DMS79 treated with DMSO at 0.1 percent for 48 hours (cell line): ENCODE measurements at regions not wholly inside any gene's neighbourhood (a gene's known extent, or its start where the extent isn't known, plus 50 kb on each side); places are given as distances from the start of the nearest gene placed in this dataset.
"Not testable (repeated sequence)": the region's sequence is repeated elsewhere in the genome, so short reads cannot be mapped to it uniquely, and the experiment has no call there.

ENCODE experiments used
- DNase-seq: peaks from one replicate; lab custom pipeline; 2025; lab: John Stamatoyannopoulos, UW

GRCh38 chr18:60319129-60319528 is 53.4 kb downstream of the MC4R start:
- no peak for DNase-seq

DNA sequence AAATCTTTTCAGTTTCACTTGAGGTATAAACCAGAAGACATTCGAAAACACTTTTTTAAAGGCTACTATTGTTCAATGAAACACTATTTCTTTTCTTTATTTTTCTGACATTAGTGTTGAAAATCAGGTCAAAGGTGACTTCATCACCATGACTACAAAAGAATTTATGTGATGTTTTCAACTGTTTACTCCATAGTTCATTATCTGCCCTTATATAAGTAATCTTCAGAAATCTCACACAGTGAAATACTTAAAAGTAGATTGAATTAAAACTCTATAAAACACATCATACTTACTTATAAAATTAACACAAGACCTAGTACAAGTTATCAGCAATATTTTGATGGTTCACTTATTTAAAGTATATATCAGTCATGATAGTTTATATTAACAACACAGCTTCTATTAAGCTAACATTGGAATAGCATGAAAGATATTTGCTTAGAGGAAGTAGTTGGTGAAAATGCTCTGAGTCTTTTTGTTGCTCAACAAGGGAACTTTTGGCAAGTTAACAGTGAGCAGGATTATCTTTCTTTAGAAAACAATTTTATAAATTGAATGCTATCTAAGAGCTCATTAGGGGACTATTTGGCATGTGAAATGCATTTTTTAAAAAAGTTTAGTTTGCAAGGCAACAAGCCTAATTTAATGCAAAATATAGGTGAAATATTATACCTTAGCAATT is 60.8 kb downstream of the MC4R start:
- no peak for DNase-seq

GRCh38 chr18:60295674-60296073 is 76.9 kb downstream of the MC4R start:
- no peak for DNase-seq

- peak; percentile 2 for DNase-seq
These were observed 80.4 kb downstream of the MC4R start for GRCh38 chr18:60292186-60292585.

DNA sequence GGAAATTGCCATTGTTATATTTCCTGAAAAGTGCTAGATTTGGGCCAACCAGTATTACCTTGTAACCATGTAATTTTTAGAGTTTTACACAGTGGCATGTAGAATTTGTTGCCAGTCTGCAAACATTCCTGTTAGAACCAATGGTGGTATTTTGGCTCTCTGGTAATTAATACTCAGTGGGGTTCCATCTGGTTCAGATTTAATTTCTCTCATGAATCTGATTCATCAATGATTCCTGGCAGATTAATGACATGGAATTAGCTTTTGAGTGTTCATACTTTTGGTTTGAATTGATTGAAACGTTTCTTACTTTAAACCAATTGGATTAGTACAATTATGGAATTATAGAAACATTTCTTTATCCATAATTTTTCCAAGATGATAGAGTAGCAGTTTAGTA is 93.2 kb downstream of the MC4R start:
- no peak for DNase-seq

DNA sequence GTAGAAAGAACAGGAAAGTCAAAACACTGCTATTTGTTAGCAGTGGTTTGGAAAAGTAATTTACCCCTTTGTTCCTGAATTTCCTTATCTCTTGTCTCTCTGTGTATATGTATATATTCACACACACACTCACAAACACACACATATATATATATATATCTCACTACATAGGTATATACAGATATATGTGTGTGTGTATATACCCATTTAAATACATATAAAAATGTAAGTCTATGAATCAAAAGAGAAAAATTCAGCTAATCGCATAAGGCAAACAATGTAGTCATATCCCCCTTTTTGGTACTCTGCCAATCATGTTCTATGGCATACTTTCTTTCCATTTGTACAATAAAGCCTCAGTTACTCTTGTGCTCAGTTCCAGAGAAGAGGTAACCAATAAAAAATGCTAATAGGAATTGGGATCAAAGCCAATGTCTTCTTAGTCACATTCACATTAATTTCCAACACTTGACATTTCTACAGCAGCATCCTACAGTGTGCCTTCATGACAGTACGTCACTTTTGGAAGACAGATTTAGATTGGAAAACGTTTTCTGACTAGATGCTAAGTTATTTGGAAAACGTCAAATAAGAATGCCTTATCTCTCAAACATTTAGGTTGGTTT is 94.6 kb downstream of the MC4R start:
- DNase-seq, result no peak

GRCh38 chr18:60267391-60268058 is 105.0 kb downstream of the MC4R start:
- DNase-seq, result no peak

DNA sequence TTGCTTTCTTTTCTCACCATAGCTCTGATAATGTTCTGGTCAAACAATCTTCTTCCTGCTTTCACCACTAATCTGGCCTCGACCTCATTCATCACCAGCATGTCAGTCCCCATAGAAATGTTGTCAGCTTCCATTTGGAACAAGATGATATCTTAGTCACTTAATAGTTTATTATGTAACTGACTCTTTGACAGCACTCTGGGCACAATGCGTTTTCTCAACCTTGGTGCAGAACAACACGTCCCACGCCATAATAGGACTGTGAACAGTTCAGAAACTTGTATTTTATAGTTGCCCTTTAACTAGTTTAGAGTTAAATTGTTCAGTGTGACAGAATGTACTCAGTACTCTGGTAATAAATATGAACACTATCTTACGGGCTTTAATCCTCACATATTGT is 106.0 kb downstream of the MC4R start:
- no peak for DNase-seq

DNA sequence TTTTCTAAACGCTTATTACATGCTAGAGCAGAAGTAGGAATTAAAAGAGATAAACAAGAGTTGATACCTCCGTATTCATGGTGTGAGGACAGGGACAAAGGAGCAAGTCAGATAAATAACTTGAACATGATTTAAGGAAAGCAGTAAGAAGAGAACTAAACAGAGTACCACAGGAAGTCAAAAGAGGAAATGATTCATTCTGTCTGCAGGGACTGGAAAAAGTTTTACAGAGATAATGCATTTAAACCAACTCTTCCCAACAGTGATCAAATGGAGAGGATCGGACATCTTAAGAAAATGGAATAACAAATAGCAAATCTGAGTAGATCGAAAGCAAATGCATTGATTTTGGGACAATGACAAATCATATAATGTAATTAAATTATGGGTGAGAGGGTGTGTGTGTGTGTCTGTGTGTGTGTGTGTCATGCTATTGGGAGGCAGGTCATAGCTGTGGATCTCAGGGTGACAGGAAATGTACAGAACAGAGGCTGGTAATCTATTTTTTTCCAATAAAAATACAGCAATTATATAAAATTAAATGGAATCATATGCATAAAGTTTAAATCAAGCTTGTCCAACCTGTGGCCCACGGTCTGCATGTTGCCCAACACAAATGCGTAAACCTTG is 113.4 kb downstream of the MC4R start:
- DNase-seq, result no peak

DNA sequence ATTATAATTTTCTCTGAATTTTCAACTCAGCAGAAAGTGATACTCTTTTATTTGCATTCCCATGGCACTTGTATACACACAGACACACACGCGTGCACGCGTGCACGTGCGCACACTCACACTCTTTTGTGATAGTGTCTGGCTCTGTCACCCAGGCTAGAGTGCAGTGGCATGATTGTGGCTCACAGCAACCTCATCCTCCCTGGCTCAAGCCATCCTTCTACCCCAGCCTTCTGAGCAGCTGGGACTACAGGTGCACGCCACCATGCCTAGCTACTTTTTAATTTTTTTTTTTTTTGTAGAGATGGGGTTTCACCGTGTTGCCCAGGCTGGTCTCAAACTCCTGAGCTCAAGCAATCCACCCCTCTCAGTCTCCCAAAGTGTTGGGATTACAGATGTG is 123.2 kb downstream of the MC4R start:
- DNase-seq, result no peak

DNA sequence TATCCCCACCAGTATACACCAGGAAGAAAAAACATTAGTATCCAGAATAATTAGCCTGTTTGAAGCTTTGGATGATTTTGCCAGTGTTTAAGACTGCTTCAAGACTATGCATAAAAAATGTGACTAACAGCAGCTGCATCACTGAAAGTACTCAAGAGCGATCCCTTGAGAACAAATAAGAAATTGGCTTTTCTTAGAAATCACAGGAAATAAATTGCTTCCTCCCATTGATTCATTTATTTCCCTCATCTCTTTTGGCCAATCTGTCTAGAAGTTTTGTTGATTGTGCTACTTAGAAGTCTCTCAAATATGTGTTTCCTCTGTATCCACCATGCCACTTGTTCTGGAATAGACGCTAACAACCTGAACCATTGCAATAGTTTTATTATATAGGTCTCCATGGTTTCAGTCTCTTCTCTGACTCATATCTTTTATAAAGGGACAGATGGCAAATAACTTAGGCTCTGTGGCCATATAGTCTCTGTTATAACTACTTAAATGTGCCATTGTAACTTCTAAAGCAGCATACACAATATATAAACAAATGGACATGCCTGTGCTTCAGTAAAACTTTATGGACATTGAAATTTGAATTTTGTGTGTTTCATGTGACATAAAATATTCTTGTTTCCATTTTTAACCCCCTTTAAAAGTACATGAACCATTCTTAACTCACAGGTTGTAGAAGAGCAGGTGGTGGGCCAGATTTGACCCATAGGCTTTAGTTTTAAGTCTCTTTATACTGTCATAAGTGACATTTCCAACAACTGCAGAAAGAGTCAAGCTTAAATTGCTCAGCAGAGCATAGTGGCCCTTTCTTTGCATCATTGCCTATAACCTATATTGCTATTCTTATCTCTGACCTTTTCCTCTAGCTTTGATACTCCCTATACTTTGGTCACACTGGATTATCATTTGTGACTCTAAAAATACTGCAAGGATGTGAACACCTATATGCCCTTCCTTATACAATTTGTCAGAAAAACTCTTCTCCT is 123.9 kb downstream of the MC4R start:
- DNase-seq, result no peak

- DNase-seq, result no peak
These were observed 125.5 kb downstream of the MC4R start for GRCh38 chr18:60247103-60247502.

GRCh38 chr18:60246606-60247005 is 126.0 kb downstream of the MC4R start:
- no peak for DNase-seq

- no peak for DNase-seq
These were observed 127.5 kb downstream of the MC4R start for GRCh38 chr18:60245096-60245495.

DNA sequence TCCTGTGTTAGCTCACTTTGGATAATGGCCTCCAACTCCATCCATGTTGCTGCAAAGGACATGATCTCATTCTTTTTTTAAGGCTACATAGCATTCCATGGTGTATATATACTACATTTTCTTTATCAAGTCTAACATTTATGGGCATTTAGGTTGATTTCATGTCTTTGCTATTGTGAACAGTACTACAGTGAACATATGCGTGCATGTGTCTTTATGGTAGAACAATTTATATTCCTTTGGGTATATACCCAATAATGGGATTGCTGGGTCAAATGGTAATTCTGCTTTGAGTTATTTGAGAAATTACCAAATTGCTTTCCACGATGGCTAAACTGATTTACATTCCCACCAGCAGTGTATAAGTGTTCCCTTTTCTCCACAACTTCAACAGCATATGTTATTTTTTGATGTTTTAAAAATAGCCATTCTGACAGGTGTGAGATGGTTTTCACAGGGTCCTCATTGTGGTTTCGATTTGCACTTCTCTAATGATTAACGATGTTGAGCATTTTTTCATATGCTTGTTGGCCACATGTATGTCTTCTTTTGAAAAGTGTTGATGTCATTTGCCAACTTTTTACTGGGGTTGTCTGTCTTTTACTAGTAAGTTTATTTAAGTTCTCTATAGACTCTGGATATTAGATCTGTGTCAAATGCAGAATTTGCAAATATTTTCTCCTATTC is 133.4 kb downstream of the MC4R start:
- DNase-seq, result not testable (repeated sequence)

DNA sequence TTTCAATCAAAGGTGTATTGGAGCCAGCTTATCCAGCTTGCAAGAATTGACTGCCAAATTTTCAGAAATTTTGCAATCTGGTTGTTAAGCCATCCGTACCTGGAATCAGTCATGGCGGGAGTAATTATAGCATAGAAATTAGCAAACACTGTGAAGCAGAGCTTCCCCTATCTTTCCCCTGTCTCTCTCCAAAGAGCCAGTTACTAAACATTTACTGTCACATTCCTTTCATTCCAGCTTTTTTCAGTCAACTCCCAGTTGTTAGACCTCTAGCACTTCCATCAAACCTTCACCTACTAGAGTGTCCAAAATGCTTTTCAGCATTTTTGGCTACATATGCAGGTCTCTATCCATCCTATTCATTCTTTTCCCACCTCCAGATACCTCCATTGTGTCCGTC is 137.4 kb downstream of the MC4R start:
- DNase-seq, result no peak

- DNase-seq, result no peak
These were observed 140.0 kb downstream of the MC4R start for GRCh38 chr18:60232541-60232940.

DNA sequence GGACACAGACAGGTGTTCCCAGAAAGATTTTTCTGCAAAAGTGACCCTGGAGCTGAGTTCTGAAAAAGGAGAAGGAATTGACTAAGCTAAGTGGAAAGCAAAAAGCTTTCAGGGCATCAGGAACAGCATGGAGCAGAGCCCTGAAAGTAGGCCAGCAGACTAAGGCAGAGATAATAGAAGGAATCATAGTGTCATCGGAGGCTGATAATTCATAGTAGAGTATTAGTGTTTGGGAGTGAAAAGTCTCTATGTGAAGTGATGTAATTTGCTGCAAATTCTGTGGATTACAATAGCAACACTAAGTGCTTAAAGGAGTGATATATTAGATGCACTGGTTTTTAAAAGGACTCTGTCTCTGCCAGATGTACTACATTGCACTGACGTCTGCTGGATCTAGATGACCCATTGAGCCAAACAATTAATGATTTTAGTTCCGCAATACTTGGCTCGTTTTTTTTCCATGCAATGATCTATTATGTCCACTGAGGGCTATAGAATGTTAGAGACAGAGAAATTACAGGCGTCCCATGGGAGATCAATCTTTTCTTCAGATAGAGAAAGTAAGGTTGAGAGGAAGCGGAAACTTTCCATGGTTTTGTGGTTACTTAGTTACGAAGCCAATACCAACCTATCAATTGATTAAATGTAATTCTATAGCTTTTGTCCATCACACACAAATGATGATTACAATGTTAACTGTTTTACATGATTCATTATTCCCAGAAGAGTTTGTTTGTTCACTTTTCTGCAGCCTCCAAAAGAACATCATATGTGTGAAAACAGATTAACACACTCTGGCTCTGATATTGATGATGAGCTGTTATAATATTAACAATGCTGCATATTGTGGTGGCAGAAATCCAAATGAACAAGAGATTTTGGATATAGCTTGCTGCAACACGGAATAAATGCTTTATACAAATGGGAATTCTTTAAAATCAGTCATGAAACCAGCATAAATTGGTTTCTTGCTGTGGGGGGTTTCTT is 143.7 kb downstream of the MC4R start:
- DNase-seq, result no peak

GRCh38 chr18:60215432-60215831 is 157.1 kb downstream of the MC4R start:
- DNase-seq, result no peak

- no peak for DNase-seq
These were observed 163.5 kb downstream of the MC4R start for GRCh38 chr18:60209042-60209441.
